AG04449 (cell line): ENCODE measurements at regions not wholly inside any gene's neighbourhood (a gene's known extent, or its start where the extent isn't known, plus 50 kb on each side); places are given as distances from the start of the nearest gene placed in this dataset.

Source experiments
- CTCF ChIA-PET: fragments of 350-600 bp; formaldehyde crosslinking; extraction: SDS; loops from one replicate; lab custom pipeline; 2021; ENCODE audit warnings: antibody characterized with exemption; lab: Yijun Ruan, JAX
- POLR2A ChIA-PET: fragments of 400-600, 350-600 bp; formaldehyde crosslinking; extraction: SDS; loops from one replicate; lab custom pipeline; 2020; ENCODE audit warnings: antibody characterized with exemption, inconsistent platforms; lab: Yijun Ruan, JAX
- DNase-seq: peaks from one replicate; pipeline ENCODE4 v3.0.0-alpha.2; 2010; ENCODE audit warnings: low read depth, low spot score
- H3K4me3 ChIP-seq: 2 replicates; pipeline ENCODE4 v1.5.1; 2011; ENCODE audit warnings: low read depth, mild to moderate bottlenecking, control low read depth, low read length
- CTCF ChIP-seq: IDR thresholded peaks from one replicate; pipeline ENCODE4 v1.5.1; 2011; ENCODE audit warnings: mild to moderate bottlenecking, moderate library complexity, low read length, control low read depth, inconsistent platforms; ENCODE audit not compliant: insufficient read depth; ENCODE audit errors: missing control alignments

GRCh38 chr5:162384225-162384624, 316.7 kb downstream of the GABRG2 start:
- ChIA-PET POLR2A (no interaction called here), CTCF (no interaction called here)
- no peak overlapping the region for H3K4me3 ChIP-seq
- no peak for TF ChIP-seq CTCF
- no peak for DNase-seq

GRCh38 chr5:162391833-162392232, 324.3 kb downstream of the GABRG2 start:
- CTCF ChIA-PET = no interaction called here
- POLR2A ChIA-PET = no interaction called here
- TF ChIP-seq CTCF = no peak
- no peak overlapping the region for H3K4me3 ChIP-seq
- no peak for DNase-seq

- CTCF ChIA-PET = no interaction called here
- H3K4me3 ChIP-seq = no peak overlapping the region
- no peak for TF ChIP-seq CTCF
- no peak for DNase-seq
- POLR2A ChIA-PET = no interaction called here
Measured at GRCh38 chr5:162392336-162392735, 324.8 kb downstream of the GABRG2 start.

GRCh38 chr5:162393534-162393933, 326.0 kb downstream of the GABRG2 start:
- ChIA-PET CTCF (no interaction called here), POLR2A (no interaction called here)
- H3K4me3 ChIP-seq = no peak overlapping the region
- no peak for TF ChIP-seq CTCF
- DNase-seq = no peak

GRCh38 chr5:162407614-162408013, 340.0 kb downstream of the GABRG2 start:
- CTCF ChIA-PET = no interaction called here
- POLR2A ChIA-PET = no interaction called here
- no peak overlapping the region for H3K4me3 ChIP-seq
- DNase-seq = no peak
- no peak for TF ChIP-seq CTCF

- no peak for TF ChIP-seq CTCF
- DNase-seq = no peak
- CTCF ChIA-PET = no interaction called here
- POLR2A ChIA-PET = no interaction called here
- H3K4me3 ChIP-seq = no peak overlapping the region
Measured at GRCh38 chr5:162410365-162410764, 342.8 kb downstream of the GABRG2 start.

- POLR2A ChIA-PET = no interaction called here
- TF ChIP-seq CTCF = no peak
- CTCF ChIA-PET = no interaction called here
Measured at GRCh38 chr5:162429142-162429541, 361.6 kb downstream of the GABRG2 start.

More at GRCh38 chr5:162429142-162429541, 361.6 kb downstream of the GABRG2 start:
- DNase-seq = no peak
- no peak overlapping the region for H3K4me3 ChIP-seq
